ENCODE measurements at regions not wholly inside any gene's neighbourhood (a gene's known extent, or its start where the extent isn't known, plus 50 kb on each side); places are given as distances from the start of the nearest gene placed in this dataset.

- Histone ChIP-seq H3K23ac (ENCODE audit: low read depth, low read length) (no peak overlapping the region), H3K4me2 (ENCODE audit: low read depth, low read length) (no peak overlapping the region), H3K79me1 (ENCODE audit: low read depth in 1 of 2, low read length in 2 of 2) (no peaks in the 10 kb centered on the region), H3K9ac (ENCODE audit: low read depth, low read length) (no peak overlapping the region), H3K9me1 (ENCODE audit: insufficient read depth, low read length) (no peaks in the 10 kb centered on the region), H4K5ac (ENCODE audit: low read depth, low read length) (no peak overlapping the region), H2BK20ac (ENCODE audit: low read depth, low read length) (no peak overlapping the region), H4K91ac (ENCODE audit: insufficient read depth, low read depth, low read length) (no peak overlapping the region), H2BK15ac (ENCODE audit: low read depth, low read length) (no peak overlapping the region), H2AK5ac (ENCODE audit: low read depth, low read length) (no peak overlapping the region), H3K18ac (ENCODE audit: low read depth, low read length) (no peak overlapping the region), H3K4ac (ENCODE audit: low read depth, low read length) (no peak overlapping the region), H2AFZ (replicated peaks; ENCODE audit: low read length, poor library complexity) (no peak overlapping the region), H3K56ac (ENCODE audit: extremely low read depth, insufficient read depth, low read length) (no peak overlapping the region), H3K27ac (ENCODE audit: insufficient read depth, low read length) (no peak overlapping the region), H3K4me3 (ENCODE audit: insufficient read depth, low read depth, low read length) (no peak overlapping the region), H3K14ac (replicated peaks; ENCODE audit: low read depth, low read length) (no peak overlapping the region), H4K8ac (ENCODE audit: low read depth in 2 of 2, low read length in 2 of 2) (no peak overlapping the region), H4K20me1 (ENCODE audit: insufficient read depth, low read length) (no peaks in the 10 kb centered on the region), H2BK5ac (ENCODE audit: low read depth, low read length, poor library complexity, severe bottlenecking) (no peak overlapping the region), H3K27me3 (ENCODE audit: control insufficient read depth, insufficient read depth, low read length) (no peaks in the 10 kb centered on the region), H2AK9ac (replicated peaks; ENCODE audit: low read depth, low read length, poor library complexity) (no peak overlapping the region), H3K4me1 (ENCODE audit: control insufficient read depth, insufficient read depth, low read length) (no peaks in the 10 kb centered on the region), H3K9me3 (ENCODE audit: control insufficient read depth, insufficient read depth, low read length) (peaks cover 37% of the 10 kb centered on the region), H2BK120ac (ENCODE audit: low read depth, low read length) (no peak overlapping the region), H3K36me3 (ENCODE audit: control insufficient read depth, insufficient read depth, low read length) (no peaks in the 10 kb centered on the region)
- intact Hi-C loops (cut with micrococcal nuclease) (no loop called here), dilution Hi-C loops (cut with HindIII; ENCODE audit: low sequenced_read_pairs, unreplicated experiment) (no loop called here), in situ Hi-C loops (cut with MboI; ENCODE audit: low sequenced_read_pairs) (no loop called here)
- POLR2A ChIA-PET (ENCODE audit: unreplicated experiment), result no interaction called here
- ATAC-seq (ENCODE audit: low read depth), result no peak
- TF ChIP-seq RFX5 (IDR thresholded peaks at IDR 0.05; ENCODE audit: low read depth, low read length) (no peak), CHD1 (IDR thresholded peaks at IDR 0.05; ENCODE audit: low read depth, low read length) (no peak), CEBPB (IDR thresholded peaks at IDR 0.05; ENCODE audit: low read depth, low read length) (no peak)
- no peak for DNase-seq
- no TSS peak for BruUV-seq (replicated peaks)
- CTCF ChIA-PET, result no interaction called here
- WGBS, 2 experiments (ENCODE audit: extremely low coverage in 2 of 2, insufficient read length in 1 of 2), result 70% methylated on average over 4 of the region's 13 CpGs; no CpG with 5 or more reads in 1 of the 2 experiments
Observed at GRCh38 chr14:97948841-97949240, 1151.7 kb downstream of the VRK1 start.

Data from IMR-90 (cell line).